Upper lobe of right lung (tissue), 1 donor: ENCODE measurements at regions not wholly inside any gene's neighbourhood (a gene's known extent, or its start where the extent isn't known, plus 50 kb on each side); places are given as distances from the start of the nearest gene placed in this dataset.

ENCODE experiments used
- ATAC-seq: fragments of 200-7000 bp; cut with Tn5 transposase; one replicate; pipeline ENCODE4 v1.9.1; 2020; ENCODE audit warnings: mild to moderate bottlenecking, moderate library complexity
- DNase-seq: peaks from one replicate; pipeline ENCODE4 v3.0.0-alpha.2; 2020
- H3K27ac ChIP-seq: fragments of 200-600 bp; one replicate; pipeline ENCODE4 v1.8.0; 2022
- H3K27me3 ChIP-seq: fragments of 200-600 bp; one replicate; pipeline ENCODE4 v1.8.0; 2022; ENCODE audit warnings: mild to moderate bottlenecking
- H3K36me3 ChIP-seq: fragments of 200-600 bp; one replicate; pipeline ENCODE4 v1.8.0; 2022
- H3K4me1 ChIP-seq: fragments of 200-600 bp; one replicate; pipeline ENCODE4 v1.8.0; 2022
- H3K4me3 ChIP-seq: fragments of 200-600 bp; one replicate; pipeline ENCODE4 v1.8.0; 2022; ENCODE audit warnings: mild to moderate bottlenecking
- H3K9me3 ChIP-seq: fragments of 200-600 bp; one replicate; pipeline ENCODE4 v1.8.0; 2022
- CTCF ChIP-seq: fragments of 200-600 bp; IDR thresholded peaks from one replicate; pipeline ENCODE4 v1.8.0; 2022; ENCODE audit warnings: antibody characterized with exemption
- intact Hi-C: fragments of 100-400 bp; cut with DNase I; formaldehyde crosslinking; loops from one replicate; pipeline ENCODE4 v1.11.0; 2022
- donor health status: DM: no; HTN: yes; CAD: no; lungs with severe emphysema.

- DNase-seq (no peak), ATAC-seq (no peak)
- no peaks in the 10 kb centered on the region for H3K36me3 ChIP-seq
- H3K4me3 ChIP-seq, result no peak overlapping the region
- no peaks in the 10 kb centered on the region for H3K27me3 ChIP-seq
- intact Hi-C loops, result no loop called here
- no peak overlapping the region for H3K27ac ChIP-seq
- no peak for TF ChIP-seq CTCF
- no peaks in the 10 kb centered on the region for H3K4me1 ChIP-seq
- H3K9me3 ChIP-seq, result no peaks in the 10 kb centered on the region
These were observed 367.6 kb upstream of the DDI1 start for GRCh38 chr11:103668859-103669258.

- no peaks in the 10 kb centered on the region for H3K27me3 ChIP-seq
These were observed 365.2 kb upstream of the DDI1 start for GRCh38 chr11:103671143-103671651.

GRCh38 chr11:103673773-103674172, 362.7 kb upstream of the DDI1 start:
- no peak for TF ChIP-seq CTCF
- no peaks in the 10 kb centered on the region for H3K9me3 ChIP-seq
- intact Hi-C loops, result no loop called here
- no peak for ATAC-seq
- no peaks in the 10 kb centered on the region for H3K27me3 ChIP-seq
- H3K4me3 ChIP-seq, result no peak overlapping the region
- no peak for DNase-seq
- no peaks in the 10 kb centered on the region for H3K36me3 ChIP-seq
- no peaks in the 10 kb centered on the region for H3K4me1 ChIP-seq
- no peak overlapping the region for H3K27ac ChIP-seq

More at GRCh38 chr11:103671143-103671651, 365.2 kb upstream of the DDI1 start:
- H3K4me3 ChIP-seq, result no peak overlapping the region
- no peaks in the 10 kb centered on the region for H3K4me1 ChIP-seq
- no peak overlapping the region for H3K27ac ChIP-seq
- no peak for DNase-seq
- no peaks in the 10 kb centered on the region for H3K36me3 ChIP-seq
- ATAC-seq, result no peak
- intact Hi-C loops, result no loop called here
- H3K9me3 ChIP-seq, result no peaks in the 10 kb centered on the region
- TF ChIP-seq CTCF, result no peak

GRCh38 chr11:103676413-103676812, 360.0 kb upstream of the DDI1 start:
- ATAC-seq (no peak), DNase-seq (no peak)
- no peak overlapping the region for H3K27ac ChIP-seq
- no peaks in the 10 kb centered on the region for H3K9me3 ChIP-seq
- no peaks in the 10 kb centered on the region for H3K36me3 ChIP-seq
- intact Hi-C loops, result no loop called here
- no peak overlapping the region for H3K4me3 ChIP-seq
- H3K27me3 ChIP-seq, result no peaks in the 10 kb centered on the region
- TF ChIP-seq CTCF, result no peak
- H3K4me1 ChIP-seq, result no peaks in the 10 kb centered on the region

- Histone ChIP-seq H3K27me3 (no peaks in the 10 kb centered on the region), H3K9me3 (no peaks in the 10 kb centered on the region), H3K4me3 (no peak overlapping the region), H3K36me3 (no peaks in the 10 kb centered on the region), H3K4me1 (peaks cover 6% of the 10 kb centered on the region), H3K27ac (no peak overlapping the region)
- no peak for ATAC-seq
- DNase-seq, result no peak
- no peak for TF ChIP-seq CTCF
- intact Hi-C loops, result no loop called here
These were observed 355.6 kb upstream of the DDI1 start for GRCh38 chr11:103680826-103681225.

- H3K4me3 ChIP-seq, result no peak overlapping the region
- no peak for DNase-seq
- intact Hi-C loops, result no loop called here
These were observed 354.6 kb upstream of the DDI1 start for GRCh38 chr11:103681855-103682254.

More at GRCh38 chr11:103681855-103682254, 354.6 kb upstream of the DDI1 start:
- Histone ChIP-seq H3K9me3 (no peaks in the 10 kb centered on the region), H3K27me3 (no peaks in the 10 kb centered on the region), H3K27ac (no peak overlapping the region), H3K4me1 (peaks cover 6% of the 10 kb centered on the region), H3K36me3 (no peaks in the 10 kb centered on the region)
- no peak for ATAC-seq
- no peak for TF ChIP-seq CTCF
